CD4-positive, alpha-beta T cell (primary cell): ENCODE measurements at regions not wholly inside any gene's neighbourhood (a gene's known extent, or its start where the extent isn't known, plus 50 kb on each side); places are given as distances from the start of the nearest gene placed in this dataset.

Source experiments
- ATAC-seq: fragments of 200-7000 bp; cut with Tn5 transposase; one replicate; pipeline ENCODE4 v1.10.0; 2022; ENCODE audit warnings: mild to moderate bottlenecking; ENCODE audit not compliant: poor library complexity
- CTCF ChIA-PET: fragments of 350-600 bp; sonication (Branson Sonifier 250); formaldehyde crosslinking; loops from one replicate; lab custom pipeline; 2021; ENCODE audit warnings: antibody characterized with exemption, inconsistent platforms; lab: Charles Lee
- POLR2A ChIA-PET: fragments of 350-600 bp; sonication (Branson Sonifier 250); formaldehyde crosslinking; loops from one replicate; lab custom pipeline; 2021; ENCODE audit warnings: antibody characterized with exemption, inconsistent platforms; lab: Charles Lee
- DNase-seq, 14 experiments: peaks; one replicate each; pipeline ENCODE4 v3.0.0-alpha.2; 2013 to 2020; ENCODE audit warnings: mixed read lengths in 2 of 14
- H3K27ac ChIP-seq, 2 donors: one replicate each; pipeline versions ENCODE4 v1.5.1 to v1.7.0; 2013; ENCODE audit warnings: low read length in 2 of 2, low read depth in 1 of 2, mild to moderate bottlenecking in 1 of 2
- H3K27me3 ChIP-seq, 2 experiments: 1 replicate in 1 of 2; 2 replicates in 1 of 2; pipeline versions ENCODE4 v1.6.1 to v1.7.0; 2013; ENCODE audit warnings: low read length in 2 of 2, control low read depth in 1 of 2, mild to moderate bottlenecking in 1 of 2, moderate library complexity in 1 of 2; ENCODE audit not compliant: insufficient read depth in 2 of 2, control insufficient read depth in 1 of 2
- H3K36me3 ChIP-seq: one replicate; pipeline ENCODE4 v1.6.1; 2013; ENCODE audit warnings: low read length, control low read depth; ENCODE audit not compliant: insufficient read depth
- H3K4me1 ChIP-seq: one replicate; pipeline ENCODE4 v1.6.1; 2013; ENCODE audit warnings: low read length, control low read depth; ENCODE audit not compliant: insufficient read depth
- H3K4me3 ChIP-seq: one replicate; pipeline ENCODE4 v1.5.1; 2013; ENCODE audit warnings: mild to moderate bottlenecking, low read length, moderate library complexity
- H3K9me3 ChIP-seq, 2 experiments: 1 replicate in 1 of 2; 2 replicates in 1 of 2; pipeline versions ENCODE4 v1.6.1 to v1.7.0; 2013; ENCODE audit warnings: low read length in 2 of 2, mild to moderate bottlenecking in 2 of 2, control low read depth in 1 of 2, moderate library complexity in 1 of 2; ENCODE audit not compliant: control insufficient read depth in 1 of 2, insufficient read depth in 1 of 2
- H3K27ac Mint-ChIP-seq: one replicate; pipeline ENCODE4 v1.8.0; 2020; ENCODE audit warnings: mixed read lengths
- H3K27me3 Mint-ChIP-seq: one replicate; pipeline ENCODE4 v1.8.0; 2021; ENCODE audit warnings: mixed read lengths
- H3K36me3 Mint-ChIP-seq: one replicate; pipeline ENCODE4 v1.8.0; 2021; ENCODE audit warnings: low read depth, mixed read lengths
- H3K4me1 Mint-ChIP-seq: one replicate; pipeline ENCODE4 v1.8.0; 2021; ENCODE audit warnings: low read depth, mixed read lengths
- H3K4me3 Mint-ChIP-seq: one replicate; pipeline ENCODE4 v1.8.0; 2020; ENCODE audit warnings: mild to moderate bottlenecking, mixed read lengths
- H3K9me3 Mint-ChIP-seq: one replicate; pipeline ENCODE4 v1.8.0; 2020; ENCODE audit warnings: mixed read lengths
- CTCF ChIP-seq: fragments of 200-600 bp; IDR thresholded peaks from one replicate; pipeline ENCODE4 v1.8.0; 2022; ENCODE audit warnings: antibody characterized with exemption, mild to moderate bottlenecking
- intact Hi-C, 2 experiments: fragments of 100-400 bp; cut with DNase I in 1 of 2; cut with micrococcal nuclease in 1 of 2; formaldehyde crosslinking; loops; one replicate each; pipeline versions ENCODE4 v1.15.1 to v1.9.0; 2023 to 2025; cut with DNase I, micrococcal nuclease

- ChIA-PET POLR2A (no interaction called here), CTCF (no interaction called here)
- Histone ChIP-seq H3K4me3 (no peak overlapping the region), H3K27ac (no peak overlapping the region), H3K4me1 (no peaks in the 10 kb centered on the region), H3K36me3 (no peaks in the 10 kb centered on the region), H3K27me3 (no peaks in the 10 kb centered on the region), H3K9me3 (no peaks in the 10 kb centered on the region)
- H3K4me1 Mint-ChIP-seq = no peaks in the 10 kb centered on the region
- H3K27ac Mint-ChIP-seq = no peak overlapping the region
- TF ChIP-seq CTCF = no peak
- ATAC-seq (no peak), DNase-seq (no peak)
- peaks cover 14% of the 10 kb centered on the region for H3K27me3 Mint-ChIP-seq
- H3K9me3 Mint-ChIP-seq = peaks cover 3% of the 10 kb centered on the region
- no peak overlapping the region for H3K4me3 Mint-ChIP-seq
- no peaks in the 10 kb centered on the region for H3K36me3 Mint-ChIP-seq
- intact Hi-C loops = no loop called here
Observed at GRCh38 chr4:82055156-82055555, 318.6 kb downstream of the HNRNPD start.

GRCh38 chr4:82053396-82053795 is 320.4 kb downstream of the HNRNPD start:
- no peaks in the 10 kb centered on the region for H3K4me1 Mint-ChIP-seq
- H3K27me3 Mint-ChIP-seq = peaks cover 23% of the 10 kb centered on the region
- no peak for DNase-seq
- intact Hi-C loops = no loop called here
- no peaks in the 10 kb centered on the region for H3K36me3 Mint-ChIP-seq
- Histone ChIP-seq H3K27ac (no peak overlapping the region), H3K27me3 (no peaks in the 10 kb centered on the region), H3K36me3 (no peaks in the 10 kb centered on the region), H3K9me3 (no peaks in the 10 kb centered on the region), H3K4me1 (no peaks in the 10 kb centered on the region), H3K4me3 (no peak overlapping the region)
- no peak for ATAC-seq
- H3K9me3 Mint-ChIP-seq = peaks cover 3% of the 10 kb centered on the region
- CTCF ChIA-PET = no interaction called here
- POLR2A ChIA-PET = no interaction called here
- no peak for TF ChIP-seq CTCF
- H3K27ac Mint-ChIP-seq = no peak overlapping the region
- H3K4me3 Mint-ChIP-seq = no peak overlapping the region

GRCh38 chr4:82050796-82051195 is 323.0 kb downstream of the HNRNPD start:
- TF ChIP-seq CTCF = no peak
- no peak overlapping the region for H3K4me3 Mint-ChIP-seq

More at GRCh38 chr4:82050796-82051195, 323.0 kb downstream of the HNRNPD start:
- H3K4me1 Mint-ChIP-seq = no peaks in the 10 kb centered on the region
- H3K9me3 Mint-ChIP-seq = no peaks in the 10 kb centered on the region
- H3K36me3 Mint-ChIP-seq = no peaks in the 10 kb centered on the region
- no peak for ATAC-seq
- Histone ChIP-seq H3K9me3 (no peaks in the 10 kb centered on the region), H3K27me3 (peaks cover 6 to 17% of the 10 kb centered on the region in 2 experiments), H3K4me1 (no peaks in the 10 kb centered on the region), H3K27ac (no peak overlapping the region), H3K36me3 (no peaks in the 10 kb centered on the region), H3K4me3 (no peak overlapping the region)
- CTCF ChIA-PET = no interaction called here
- DNase-seq = no peak
- POLR2A ChIA-PET = no interaction called here
- intact Hi-C loops = no loop called here
- peaks cover 44% of the 10 kb centered on the region for H3K27me3 Mint-ChIP-seq
- no peak overlapping the region for H3K27ac Mint-ChIP-seq
